Astrocyte of the spinal cord (primary cell): ENCODE measurements at regions not wholly inside any gene's neighbourhood (a gene's known extent, or its start where the extent isn't known, plus 50 kb on each side); places are given as distances from the start of the nearest gene placed in this dataset.

ENCODE experiments used
- DNase-seq: peaks from one replicate; pipeline ENCODE4 v3.0.0; 2011; ENCODE audit warnings: low read depth, low spot score
- H3K4me3 ChIP-seq: 2 replicates; pipeline ENCODE4 v1.5.1; 2011; ENCODE audit warnings: low read depth, mild to moderate bottlenecking, low read length, moderate library complexity
- in situ Hi-C: cut with HindIII; loops from 2 replicates; pipeline ENCODE4 v1.10.0; 2017; ENCODE audit warnings: low sequenced_read_pairs
- TF ChIP-seq, protein P1 (sequence below): IDR thresholded peaks from 2 replicates; pipeline ENCODE4 v1.5.1; 2012; ENCODE audit warnings: low read depth, mild to moderate bottlenecking, low read length, inconsistent platforms

DNA sequence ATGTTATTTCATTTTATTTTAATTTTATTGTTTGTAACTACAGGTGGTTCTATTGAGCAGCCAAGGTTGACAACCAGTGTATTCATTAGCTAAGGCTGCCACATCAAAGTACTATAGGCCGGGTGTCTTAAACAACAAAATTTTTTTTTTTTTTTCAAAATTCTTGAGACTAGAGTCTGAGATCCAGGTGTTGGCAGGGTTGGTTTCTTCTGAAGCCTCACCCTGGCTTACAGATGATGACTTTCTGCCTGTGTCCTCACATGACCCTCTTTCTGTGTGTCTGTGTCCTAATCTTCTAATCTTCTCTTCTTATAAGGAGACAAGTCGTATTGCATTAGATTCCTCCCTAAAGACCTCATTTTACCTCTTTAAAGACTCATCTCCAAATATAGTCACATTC lies 208.4 kb downstream of the MANEA start:
- H3K4me3 ChIP-seq = no peak overlapping the region
- TF ChIP-seq, protein P1, sequence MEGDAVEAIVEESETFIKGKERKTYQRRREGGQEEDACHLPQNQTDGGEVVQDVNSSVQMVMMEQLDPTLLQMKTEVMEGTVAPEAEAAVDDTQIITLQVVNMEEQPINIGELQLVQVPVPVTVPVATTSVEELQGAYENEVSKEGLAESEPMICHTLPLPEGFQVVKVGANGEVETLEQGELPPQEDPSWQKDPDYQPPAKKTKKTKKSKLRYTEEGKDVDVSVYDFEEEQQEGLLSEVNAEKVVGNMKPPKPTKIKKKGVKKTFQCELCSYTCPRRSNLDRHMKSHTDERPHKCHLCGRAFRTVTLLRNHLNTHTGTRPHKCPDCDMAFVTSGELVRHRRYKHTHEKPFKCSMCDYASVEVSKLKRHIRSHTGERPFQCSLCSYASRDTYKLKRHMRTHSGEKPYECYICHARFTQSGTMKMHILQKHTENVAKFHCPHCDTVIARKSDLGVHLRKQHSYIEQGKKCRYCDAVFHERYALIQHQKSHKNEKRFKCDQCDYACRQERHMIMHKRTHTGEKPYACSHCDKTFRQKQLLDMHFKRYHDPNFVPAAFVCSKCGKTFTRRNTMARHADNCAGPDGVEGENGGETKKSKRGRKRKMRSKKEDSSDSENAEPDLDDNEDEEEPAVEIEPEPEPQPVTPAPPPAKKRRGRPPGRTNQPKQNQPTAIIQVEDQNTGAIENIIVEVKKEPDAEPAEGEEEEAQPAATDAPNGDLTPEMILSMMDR = no peak
- no peak for DNase-seq
- in situ Hi-C loops = no loop called here

DNA sequence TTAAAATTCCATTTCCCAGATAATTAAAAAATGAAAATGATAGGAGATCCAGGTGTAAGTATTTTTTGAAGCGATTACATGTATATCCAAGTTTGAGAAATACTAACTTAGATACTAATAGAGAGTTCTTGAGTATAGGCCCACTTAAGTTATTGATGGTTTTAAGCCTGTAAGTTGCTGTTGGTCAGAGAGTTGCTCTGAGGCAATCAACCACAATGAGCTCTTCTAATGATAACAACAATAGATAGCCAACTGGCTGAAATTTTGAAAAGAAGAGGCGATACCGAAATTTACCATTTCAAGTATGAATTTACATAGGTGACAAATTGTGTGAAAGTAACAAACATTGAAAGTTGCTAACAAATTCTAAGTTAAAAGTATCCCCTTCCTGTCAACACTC lies 209.5 kb downstream of the MANEA start:
- TF ChIP-seq, protein P1 = no peak
- no peak overlapping the region for H3K4me3 ChIP-seq
- in situ Hi-C loops = no loop called here
- no peak for DNase-seq

DNA sequence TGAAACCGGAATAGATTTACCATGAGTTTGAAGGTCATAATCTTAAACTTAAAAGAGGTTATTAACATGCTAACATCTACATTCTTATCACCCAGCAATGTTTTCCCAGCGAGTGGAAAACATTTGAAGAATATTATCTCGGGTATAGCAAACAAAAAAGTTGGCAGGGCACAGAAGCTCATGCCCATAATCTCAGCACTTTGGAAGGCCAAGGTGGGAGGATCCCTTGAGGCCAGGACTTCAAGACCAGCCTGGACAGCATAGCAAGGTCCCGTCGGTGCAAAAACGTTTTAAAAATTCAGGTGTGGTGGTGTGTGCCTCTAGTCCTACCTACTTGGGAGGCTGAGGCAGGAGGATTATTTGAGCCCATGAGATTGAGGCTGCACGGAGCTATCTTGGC lies 213.5 kb downstream of the MANEA start:
- no peak overlapping the region for H3K4me3 ChIP-seq
- no peak for DNase-seq
- in situ Hi-C loops = no loop called here
- TF ChIP-seq, protein P1 = no peak

DNA sequence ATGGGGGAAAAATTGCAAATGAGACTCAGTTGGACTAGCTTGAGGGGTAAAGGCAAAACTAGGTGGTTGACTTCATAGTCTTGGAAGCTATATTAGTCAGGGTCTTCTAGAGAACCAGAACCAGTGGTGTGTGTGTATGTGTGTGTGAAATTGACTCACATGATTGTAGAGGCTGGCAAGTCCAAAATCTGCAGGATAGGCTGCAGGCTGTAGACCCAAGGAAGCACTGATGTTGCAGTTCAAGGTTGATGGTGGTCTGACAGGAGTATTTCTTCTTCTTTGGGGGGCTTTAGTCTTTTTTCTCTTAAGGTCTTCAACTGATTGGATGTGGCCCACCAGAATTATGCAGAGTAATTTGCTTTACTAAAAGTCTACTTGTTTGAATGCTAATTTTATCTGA lies 217.4 kb downstream of the MANEA start:
- in situ Hi-C loops = no loop called here
- no peak for DNase-seq

DNA sequence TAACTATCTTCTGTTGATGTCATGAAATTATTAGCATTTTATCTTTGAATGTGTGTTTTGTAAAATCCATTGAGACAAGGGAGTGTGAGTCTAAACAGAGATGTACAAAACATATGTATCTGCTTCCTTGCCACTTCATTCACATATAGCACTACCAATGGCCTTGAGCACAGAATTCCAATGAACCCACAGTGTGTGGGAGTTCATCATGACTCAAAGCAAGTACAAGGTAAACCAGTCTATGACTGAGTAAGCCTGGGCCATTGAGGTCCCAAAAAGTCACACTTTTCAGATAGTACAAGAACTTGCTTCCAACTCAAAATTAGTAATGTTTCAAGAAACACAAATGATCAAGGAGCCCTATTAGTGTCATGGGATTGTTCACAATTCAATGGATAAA lies 218.6 kb downstream of the MANEA start:
- DNase-seq = no peak
- in situ Hi-C loops = no loop called here
- TF ChIP-seq, protein P1 = no peak
- H3K4me3 ChIP-seq = no peak overlapping the region

More for the DNA sequence above, 217.4 kb downstream of the MANEA start:
- no peak overlapping the region for H3K4me3 ChIP-seq
- TF ChIP-seq, protein P1 = no peak

DNA sequence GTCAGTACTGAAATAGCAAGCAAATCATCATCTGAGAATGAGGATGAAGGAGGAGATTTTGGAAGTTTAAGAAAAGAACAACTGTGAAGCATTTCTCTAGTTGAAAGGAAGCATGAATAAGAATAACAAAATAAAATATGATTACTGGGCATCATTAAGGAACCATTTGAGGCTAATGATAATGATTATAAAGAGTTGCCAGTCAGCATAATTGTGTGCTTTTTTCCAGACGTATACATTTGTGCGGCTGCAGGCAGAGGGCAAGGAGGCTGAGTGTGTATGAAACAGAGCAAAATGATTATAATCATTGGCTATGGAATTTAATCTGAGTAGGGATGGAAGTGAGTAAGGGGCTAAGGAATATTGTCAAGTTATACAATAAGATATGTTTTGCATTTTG lies 218.7 kb upstream of the FUT9 start:
- TF ChIP-seq, protein P1 = no peak
- no peak for DNase-seq
- in situ Hi-C loops = no loop called here
- H3K4me3 ChIP-seq = no peak overlapping the region

DNA sequence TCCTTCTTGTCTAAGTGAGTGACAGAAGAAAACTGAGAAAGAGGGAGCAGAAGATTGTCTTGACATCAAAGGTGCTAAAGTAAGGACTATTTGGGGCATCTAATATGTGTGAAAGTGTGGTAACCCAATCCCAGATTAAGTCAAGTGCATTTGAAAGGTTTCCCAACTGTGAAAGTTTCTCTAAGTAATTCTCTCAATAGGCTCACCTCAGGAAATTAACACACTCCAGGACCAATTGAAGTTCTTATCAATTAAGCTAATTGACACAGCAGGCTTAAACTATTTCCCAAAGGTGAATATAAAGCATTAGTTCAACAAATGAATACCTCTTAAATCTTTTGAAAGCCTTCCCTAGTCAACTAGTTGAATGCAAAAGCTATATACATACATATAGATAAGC lies 212.8 kb upstream of the FUT9 start:
- no peak overlapping the region for H3K4me3 ChIP-seq
- DNase-seq = no peak
- in situ Hi-C loops = no loop called here
- TF ChIP-seq, protein P1 = no peak
